ENCODE measurements at regions not wholly inside any gene's neighbourhood (a gene's known extent, or its start where the extent isn't known, plus 50 kb on each side); places are given as distances from the start of the nearest gene placed in this dataset.
A peak's percentile ranks its signal among the peaks of the same experiment; 100 is the strongest.

DNA sequence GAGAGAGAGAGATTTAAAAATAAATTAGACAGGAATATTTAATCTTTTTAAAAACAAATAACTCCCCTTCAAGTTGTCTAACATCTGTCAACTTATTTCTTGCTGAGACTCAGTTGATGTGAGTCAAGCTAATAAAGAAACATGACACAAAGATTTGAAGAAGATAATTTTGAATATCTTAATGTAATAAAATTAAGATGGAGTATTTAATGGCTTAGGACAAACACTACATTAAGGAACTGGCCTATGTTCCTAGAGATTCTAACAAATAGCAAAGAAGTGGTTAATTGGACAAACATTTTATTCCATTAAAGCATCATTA is 134.0 kb downstream of the INSIG2 start:
- TF ChIP-seq CHD2 (IDR thresholded peaks at IDR 0.05; ENCODE audit: low read length, partially characterized antibody) (no peak), RFX5 (IDR thresholded peaks at IDR 0.05; ENCODE audit: low read length) (no peak), EP300 (IDR thresholded peaks at IDR 0.05; ENCODE audit: borderline replicate concordance in 1 of 2, low read depth in 1 of 2, low read length in 1 of 2) (no peak), GATA2 (CRISPR knock-in tag; IDR thresholded peaks at IDR 0.05) (no peak), SMC3 (IDR thresholded peaks at IDR 0.05; ENCODE audit: low read depth, low read length) (no peak), RCOR1 (IDR thresholded peaks at IDR 0.05; ENCODE audit: low read length) (no peak), FOXM1 (IDR thresholded peaks at IDR 0.05; ENCODE audit: low read depth) (no peak), GABPA (IDR thresholded peaks at IDR 0.05; ENCODE audit: low read depth) (no peak)
- TF ChIP-seq, protein P1, sequence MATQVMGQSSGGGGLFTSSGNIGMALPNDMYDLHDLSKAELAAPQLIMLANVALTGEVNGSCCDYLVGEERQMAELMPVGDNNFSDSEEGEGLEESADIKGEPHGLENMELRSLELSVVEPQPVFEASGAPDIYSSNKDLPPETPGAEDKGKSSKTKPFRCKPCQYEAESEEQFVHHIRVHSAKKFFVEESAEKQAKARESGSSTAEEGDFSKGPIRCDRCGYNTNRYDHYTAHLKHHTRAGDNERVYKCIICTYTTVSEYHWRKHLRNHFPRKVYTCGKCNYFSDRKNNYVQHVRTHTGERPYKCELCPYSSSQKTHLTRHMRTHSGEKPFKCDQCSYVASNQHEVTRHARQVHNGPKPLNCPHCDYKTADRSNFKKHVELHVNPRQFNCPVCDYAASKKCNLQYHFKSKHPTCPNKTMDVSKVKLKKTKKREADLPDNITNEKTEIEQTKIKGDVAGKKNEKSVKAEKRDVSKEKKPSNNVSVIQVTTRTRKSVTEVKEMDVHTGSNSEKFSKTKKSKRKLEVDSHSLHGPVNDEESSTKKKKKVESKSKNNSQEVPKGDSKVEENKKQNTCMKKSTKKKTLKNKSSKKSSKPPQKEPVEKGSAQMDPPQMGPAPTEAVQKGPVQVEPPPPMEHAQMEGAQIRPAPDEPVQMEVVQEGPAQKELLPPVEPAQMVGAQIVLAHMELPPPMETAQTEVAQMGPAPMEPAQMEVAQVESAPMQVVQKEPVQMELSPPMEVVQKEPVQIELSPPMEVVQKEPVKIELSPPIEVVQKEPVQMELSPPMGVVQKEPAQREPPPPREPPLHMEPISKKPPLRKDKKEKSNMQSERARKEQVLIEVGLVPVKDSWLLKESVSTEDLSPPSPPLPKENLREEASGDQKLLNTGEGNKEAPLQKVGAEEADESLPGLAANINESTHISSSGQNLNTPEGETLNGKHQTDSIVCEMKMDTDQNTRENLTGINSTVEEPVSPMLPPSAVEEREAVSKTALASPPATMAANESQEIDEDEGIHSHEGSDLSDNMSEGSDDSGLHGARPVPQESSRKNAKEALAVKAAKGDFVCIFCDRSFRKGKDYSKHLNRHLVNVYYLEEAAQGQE (IDR thresholded peaks at IDR 0.05; ENCODE audit: low read depth, low read length) = no peak
- CTCF ChIA-PET = interaction anchor here (0.7 to 5.5 kb wide), 24 partner anchors 9 to 659 kb away, joined by 3 to 57 read pairs (median 4); partner anchors contain the start of gene EN1

DNA sequence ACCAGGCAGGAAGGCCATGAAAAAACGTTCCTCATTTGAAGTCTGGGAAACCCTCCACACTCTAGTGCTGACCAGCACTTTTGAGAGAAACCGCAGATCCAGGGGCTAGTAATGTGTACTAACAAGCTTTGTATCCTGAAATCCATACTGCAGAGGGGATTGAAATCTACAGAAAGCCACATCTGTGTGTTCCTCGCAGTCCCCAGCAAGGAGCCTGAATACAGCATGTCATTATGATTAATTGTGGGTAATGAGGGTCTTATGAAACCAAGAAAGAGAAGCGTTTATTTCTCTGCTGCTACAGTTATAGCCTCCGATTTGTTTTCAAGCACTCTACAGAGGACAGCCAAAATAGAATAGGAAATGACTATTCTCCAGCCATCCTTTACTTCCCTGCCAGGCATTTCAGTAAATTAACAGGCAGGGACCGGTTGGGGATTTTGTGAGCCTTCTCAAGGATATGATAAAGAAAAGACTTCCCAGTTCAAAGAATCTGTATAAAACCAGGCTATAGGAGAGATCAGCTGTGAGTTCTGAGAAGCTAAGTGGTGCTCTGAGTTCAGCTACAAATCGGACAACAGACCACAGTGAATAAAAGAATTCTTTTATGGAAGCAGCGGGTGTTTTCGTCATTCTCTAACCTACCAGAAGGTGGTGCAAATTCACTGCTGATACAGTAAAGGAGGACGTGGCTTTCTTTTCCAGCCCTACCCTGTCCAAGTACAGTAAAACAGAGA is 133.4 kb downstream of the INSIG2 start:
- Histone ChIP-seq H3K79me2 (ENCODE audit: insufficient read depth) (no peaks in the 10 kb centered on the region), H3K9me2 (no peaks in the 10 kb centered on the region), H3F3A (replicated peaks; ENCODE audit: insufficient read depth) (no peaks in the 10 kb centered on the region), H2AFZ (ENCODE audit: low read depth) (no peak overlapping the region), H3K9ac (no peak overlapping the region), H3K27ac (ENCODE audit: low read depth in 2 of 2, low read length in 1 of 2) (no peak overlapping the region), H3K4me1 (ENCODE audit: control insufficient read depth in 1 of 2, insufficient read depth in 2 of 2, low read depth in 1 of 2, low read length in 1 of 2) (peaks cover 0 to 5% of the 10 kb centered on the region in 2 experiments; a peak in 1 of 4 replicates), H3K4me3 (ENCODE audit: low read depth in 2 of 2, low read length in 1 of 2) (no peak overlapping the region; a peak in 1 of 4 replicates), H3K36me3 (replicated peaks in 1 of 2; ENCODE audit: control insufficient read depth in 1 of 2, insufficient read depth in 2 of 2, low read length in 1 of 2) (no peaks in the 10 kb centered on the region), H3K9me3 (no peaks in the 10 kb centered on the region), H4K20me1 (ENCODE audit: insufficient read depth) (no peaks in the 10 kb centered on the region; the same call in 1 of the 2 replicates), H3K27me3 (ENCODE audit: insufficient read depth) (peaks cover 54% of the 10 kb centered on the region), H3K4me2 (no peak overlapping the region)
- TF ChIP-seq, protein P2, sequence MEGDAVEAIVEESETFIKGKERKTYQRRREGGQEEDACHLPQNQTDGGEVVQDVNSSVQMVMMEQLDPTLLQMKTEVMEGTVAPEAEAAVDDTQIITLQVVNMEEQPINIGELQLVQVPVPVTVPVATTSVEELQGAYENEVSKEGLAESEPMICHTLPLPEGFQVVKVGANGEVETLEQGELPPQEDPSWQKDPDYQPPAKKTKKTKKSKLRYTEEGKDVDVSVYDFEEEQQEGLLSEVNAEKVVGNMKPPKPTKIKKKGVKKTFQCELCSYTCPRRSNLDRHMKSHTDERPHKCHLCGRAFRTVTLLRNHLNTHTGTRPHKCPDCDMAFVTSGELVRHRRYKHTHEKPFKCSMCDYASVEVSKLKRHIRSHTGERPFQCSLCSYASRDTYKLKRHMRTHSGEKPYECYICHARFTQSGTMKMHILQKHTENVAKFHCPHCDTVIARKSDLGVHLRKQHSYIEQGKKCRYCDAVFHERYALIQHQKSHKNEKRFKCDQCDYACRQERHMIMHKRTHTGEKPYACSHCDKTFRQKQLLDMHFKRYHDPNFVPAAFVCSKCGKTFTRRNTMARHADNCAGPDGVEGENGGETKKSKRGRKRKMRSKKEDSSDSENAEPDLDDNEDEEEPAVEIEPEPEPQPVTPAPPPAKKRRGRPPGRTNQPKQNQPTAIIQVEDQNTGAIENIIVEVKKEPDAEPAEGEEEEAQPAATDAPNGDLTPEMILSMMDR (IDR thresholded peaks at IDR 0.05) = peak; percentile 80
- TF ChIP-seq RAD21 (IDR thresholded peaks at IDR 0.05; ENCODE audit: low read length) (peak; percentile 87), ELF1 (IDR thresholded peaks at IDR 0.05) (no peak), RXRA (IDR thresholded peaks at IDR 0.05; ENCODE audit: borderline replicate concordance, low read depth) (no peak), SMC3 (IDR thresholded peaks at IDR 0.05; ENCODE audit: low read depth, low read length) (peak; percentile 78)
- peak; percentile 72 for DNase-seq
- ChIA-PET CTCF (interaction anchor here (0.6 to 5.5 kb wide), 38 partner anchors 8 to 660 kb away, joined by 3 to 57 read pairs (median 4); partner anchors contain the start of gene EN1), POLR2A (no interaction called here)
- WGBS (ENCODE audit: low lambda C conversion rate) = 2% methylated on average over 10 of the region's 10 CpGs

More for the DNA sequence above, 134.0 kb downstream of the INSIG2 start:
- Histone ChIP-seq H3K9me3 (no peaks in the 10 kb centered on the region), H3K36me3 (replicated peaks in 1 of 2; ENCODE audit: control insufficient read depth in 1 of 2, insufficient read depth in 2 of 2, low read length in 1 of 2) (no peaks in the 10 kb centered on the region), H3F3A (replicated peaks; ENCODE audit: insufficient read depth) (no peaks in the 10 kb centered on the region), H3K4me2 (no peak overlapping the region), H3K4me3 (ENCODE audit: low read depth in 2 of 2, low read length in 1 of 2) (no peak overlapping the region; a peak in 1 of 4 replicates), H3K9ac (no peak overlapping the region), H3K27ac (ENCODE audit: low read depth in 2 of 2, low read length in 1 of 2) (no peak overlapping the region), H3K4me1 (ENCODE audit: control insufficient read depth in 1 of 2, insufficient read depth in 2 of 2, low read depth in 1 of 2, low read length in 1 of 2) (peaks cover 0 to 5% of the 10 kb centered on the region in 2 experiments; a peak in 1 of 4 replicates), H3K79me2 (ENCODE audit: insufficient read depth) (no peaks in the 10 kb centered on the region), H3K27me3 (ENCODE audit: insufficient read depth) (peaks cover 58% of the 10 kb centered on the region), H2AFZ (ENCODE audit: low read depth) (no peak overlapping the region), H4K20me1 (ENCODE audit: insufficient read depth) (no peaks in the 10 kb centered on the region; the same call in 1 of the 2 replicates), H3K9me2 (no peaks in the 10 kb centered on the region)
- POLR2A ChIA-PET = no interaction called here
- no peak for DNase-seq
